ENCODE measurements at regions not wholly inside any gene's neighbourhood (a gene's known extent, or its start where the extent isn't known, plus 50 kb on each side); places are given as distances from the start of the nearest gene placed in this dataset.

DNA sequence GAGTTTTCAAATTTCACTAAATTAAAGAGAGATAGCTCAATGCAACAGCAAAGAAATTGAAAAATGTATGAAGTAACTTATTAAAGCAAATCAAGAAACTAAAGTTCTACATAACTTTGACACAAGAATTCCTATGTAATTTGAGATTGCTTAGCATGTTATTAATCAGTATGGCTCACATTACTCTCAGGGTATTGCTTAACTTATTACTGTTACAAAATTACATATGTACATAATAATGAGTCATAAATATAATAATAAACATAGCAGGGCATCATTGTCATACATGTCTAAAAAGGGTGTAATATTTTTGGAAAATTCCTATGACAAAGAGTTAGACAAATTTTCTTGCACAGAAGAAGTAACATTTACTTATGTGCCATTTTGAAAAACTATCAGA lies 75.0 kb downstream of the ZWINT start:
- no peak for TF ChIP-seq POLR2A (IDR thresholded peaks at IDR 0.05; ENCODE audit: low read depth, low read length)
- TF ChIP-seq TAF1 (IDR thresholded peaks at IDR 0.05; ENCODE audit: low read depth, low read length), result no peak
